SK-N-SH treated with all-trans-retinoic acid at 6 μM for 48 hours (cell line): ENCODE measurements at regions not wholly inside any gene's neighbourhood (a gene's known extent, or its start where the extent isn't known, plus 50 kb on each side); places are given as distances from the start of the nearest gene placed in this dataset.
A peak's percentile ranks its signal among the peaks of the same experiment; 100 is the strongest.

Source experiments
- ATAC-seq: fragments of 200-7000 bp; cut with Tn5 transposase; 3 replicates; pipeline ENCODE4 v1.9.1; 2020; ENCODE audit warnings: mild to moderate bottlenecking, moderate library complexity
- ARNTL ChIP-seq: fragments of 450-650 bp; formaldehyde crosslinking; IDR thresholded peaks from 2 replicates; pipeline ENCODE4 v1.5.0; 2020; ENCODE audit warnings: low read depth, mild to moderate bottlenecking, moderate library complexity, borderline replicate concordance
- BACH2 ChIP-seq: fragments of 250-450 bp; sonication (Bioruptor Pico); IDR thresholded peaks from 2 replicates; pipeline ENCODE4 v1.9.0; 2021; ENCODE audit warnings: mild to moderate bottlenecking, borderline replicate concordance
- CSDC2 ChIP-seq: fragments of 250-450 bp; sonication (Bioruptor Pico); IDR thresholded peaks from 2 replicates; pipeline ENCODE4 v1.5.0; 2020; ENCODE audit warnings: mild to moderate bottlenecking, moderate library complexity
- ISL1 ChIP-seq: fragments of 250-450 bp; sonication (Bioruptor Pico); IDR thresholded peaks from 2 replicates; pipeline ENCODE4 v2.1.2; 2022; ENCODE audit warnings: mild to moderate bottlenecking, moderate library complexity
- OSR1 ChIP-seq: fragments of 250-450 bp; sonication (Bioruptor Pico); IDR thresholded peaks from 2 replicates; pipeline ENCODE4 v1.8.0; 2022; ENCODE audit warnings: moderate library complexity, mild to moderate bottlenecking, inconsistent platforms
- PPARA ChIP-seq: fragments of 250-450 bp; sonication (Bioruptor Pico); IDR thresholded peaks from 2 replicates; pipeline ENCODE4 v1.5.0; 2020; ENCODE audit warnings: mild to moderate bottlenecking, borderline replicate concordance
- RARB ChIP-seq: fragments of 250-450 bp; sonication (Bioruptor Pico); IDR thresholded peaks from 2 replicates; pipeline ENCODE4 v1.8.0; 2021; ENCODE audit warnings: mild to moderate bottlenecking, moderate library complexity
- TOX ChIP-seq: fragments of 250-450 bp; sonication (Bioruptor Pico); IDR thresholded peaks from 2 replicates; pipeline ENCODE4 v1.8.0; 2021; ENCODE audit warnings: mild to moderate bottlenecking, moderate library complexity, borderline replicate concordance
- ZFP3 ChIP-seq: fragments of 250-450 bp; sonication (Bioruptor Pico); IDR thresholded peaks from 2 replicates; pipeline ENCODE4 v1.5.0; 2020; ENCODE audit warnings: mild to moderate bottlenecking, moderate library complexity
- ZNF565 ChIP-seq: fragments of 450-650 bp; formaldehyde crosslinking; conservative IDR thresholded peaks from 2 replicates; pipeline ENCODE4 v1.5.0; 2020; ENCODE audit warnings: low read depth, mild to moderate bottlenecking, moderate library complexity
- ZNF70 ChIP-seq: fragments of 450-650 bp; formaldehyde crosslinking; IDR thresholded peaks from 2 replicates; pipeline ENCODE4 v1.5.0; 2020; ENCODE audit warnings: mild to moderate bottlenecking, moderate library complexity
- TF ChIP-seq, protein P1 (sequence below): fragments of 250-450 bp; sonication (Bioruptor Pico); IDR thresholded peaks from 2 replicates; pipeline ENCODE4 v1.5.0; 2020; ENCODE audit warnings: mild to moderate bottlenecking, moderate library complexity
- TF ChIP-seq, protein P2 (sequence below): fragments of 250-450 bp; sonication (Bioruptor Pico); IDR thresholded peaks from 2 replicates; pipeline ENCODE4 v1.5.1; 2021; ENCODE audit warnings: mild to moderate bottlenecking, moderate library complexity
- TF ChIP-seq, protein P3 (sequence below): fragments of 250-450 bp; sonication (Bioruptor Pico); IDR thresholded peaks from 2 replicates; pipeline ENCODE4 v1.8.0; 2020; ENCODE audit warnings: mild to moderate bottlenecking, moderate library complexity, borderline replicate concordance
- TF ChIP-seq, protein P4 (sequence below): fragments of 250-450 bp; sonication (Bioruptor Pico); IDR thresholded peaks from 2 replicates; pipeline ENCODE4 v1.8.0; 2021; ENCODE audit warnings: low read depth, mild to moderate bottlenecking, moderate library complexity, borderline replicate concordance

DNA sequence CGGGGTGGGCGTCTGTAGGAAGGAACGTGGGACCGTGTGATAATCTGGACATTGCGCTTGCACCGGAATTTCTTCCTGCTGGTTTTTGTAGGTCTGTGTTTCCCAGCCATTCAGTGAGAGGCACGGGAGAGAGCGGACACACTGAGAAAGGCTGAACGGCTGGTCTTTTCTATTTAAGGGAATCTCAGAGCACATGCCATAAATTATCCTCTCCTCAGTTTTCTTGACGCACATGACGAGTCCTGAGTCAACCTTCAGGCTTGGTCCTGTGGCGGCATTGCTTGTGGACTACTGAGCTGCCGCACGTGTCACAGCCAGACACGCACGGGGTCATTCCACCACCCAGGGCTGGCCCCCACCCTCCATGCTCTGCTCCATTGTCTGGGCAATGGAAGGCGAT lies 519.3 kb upstream of the ID2 start:
- TF ChIP-seq, protein P1, sequence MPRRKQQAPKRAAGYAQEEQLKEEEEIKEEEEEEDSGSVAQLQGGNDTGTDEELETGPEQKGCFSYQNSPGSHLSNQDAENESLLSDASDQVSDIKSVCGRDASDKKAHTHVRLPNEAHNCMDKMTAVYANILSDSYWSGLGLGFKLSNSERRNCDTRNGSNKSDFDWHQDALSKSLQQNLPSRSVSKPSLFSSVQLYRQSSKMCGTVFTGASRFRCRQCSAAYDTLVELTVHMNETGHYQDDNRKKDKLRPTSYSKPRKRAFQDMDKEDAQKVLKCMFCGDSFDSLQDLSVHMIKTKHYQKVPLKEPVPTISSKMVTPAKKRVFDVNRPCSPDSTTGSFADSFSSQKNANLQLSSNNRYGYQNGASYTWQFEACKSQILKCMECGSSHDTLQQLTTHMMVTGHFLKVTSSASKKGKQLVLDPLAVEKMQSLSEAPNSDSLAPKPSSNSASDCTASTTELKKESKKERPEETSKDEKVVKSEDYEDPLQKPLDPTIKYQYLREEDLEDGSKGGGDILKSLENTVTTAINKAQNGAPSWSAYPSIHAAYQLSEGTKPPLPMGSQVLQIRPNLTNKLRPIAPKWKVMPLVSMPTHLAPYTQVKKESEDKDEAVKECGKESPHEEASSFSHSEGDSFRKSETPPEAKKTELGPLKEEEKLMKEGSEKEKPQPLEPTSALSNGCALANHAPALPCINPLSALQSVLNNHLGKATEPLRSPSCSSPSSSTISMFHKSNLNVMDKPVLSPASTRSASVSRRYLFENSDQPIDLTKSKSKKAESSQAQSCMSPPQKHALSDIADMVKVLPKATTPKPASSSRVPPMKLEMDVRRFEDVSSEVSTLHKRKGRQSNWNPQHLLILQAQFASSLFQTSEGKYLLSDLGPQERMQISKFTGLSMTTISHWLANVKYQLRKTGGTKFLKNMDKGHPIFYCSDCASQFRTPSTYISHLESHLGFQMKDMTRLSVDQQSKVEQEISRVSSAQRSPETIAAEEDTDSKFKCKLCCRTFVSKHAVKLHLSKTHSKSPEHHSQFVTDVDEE, result no peak
- TF ChIP-seq, protein P2, sequence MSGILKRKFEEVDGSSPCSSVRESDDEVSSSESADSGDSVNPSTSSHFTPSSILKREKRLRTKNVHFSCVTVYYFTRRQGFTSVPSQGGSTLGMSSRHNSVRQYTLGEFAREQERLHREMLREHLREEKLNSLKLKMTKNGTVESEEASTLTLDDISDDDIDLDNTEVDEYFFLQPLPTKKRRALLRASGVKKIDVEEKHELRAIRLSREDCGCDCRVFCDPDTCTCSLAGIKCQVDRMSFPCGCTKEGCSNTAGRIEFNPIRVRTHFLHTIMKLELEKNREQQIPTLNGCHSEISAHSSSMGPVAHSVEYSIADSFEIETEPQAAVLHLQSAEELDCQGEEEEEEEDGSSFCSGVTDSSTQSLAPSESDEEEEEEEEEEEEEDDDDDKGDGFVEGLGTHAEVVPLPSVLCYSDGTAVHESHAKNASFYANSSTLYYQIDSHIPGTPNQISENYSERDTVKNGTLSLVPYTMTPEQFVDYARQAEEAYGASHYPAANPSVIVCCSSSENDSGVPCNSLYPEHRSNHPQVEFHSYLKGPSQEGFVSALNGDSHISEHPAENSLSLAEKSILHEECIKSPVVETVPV, result no peak
- TF ChIP-seq CSDC2 (CRISPR knock-in tag), result no peak
- no peak for ATAC-seq

DNA sequence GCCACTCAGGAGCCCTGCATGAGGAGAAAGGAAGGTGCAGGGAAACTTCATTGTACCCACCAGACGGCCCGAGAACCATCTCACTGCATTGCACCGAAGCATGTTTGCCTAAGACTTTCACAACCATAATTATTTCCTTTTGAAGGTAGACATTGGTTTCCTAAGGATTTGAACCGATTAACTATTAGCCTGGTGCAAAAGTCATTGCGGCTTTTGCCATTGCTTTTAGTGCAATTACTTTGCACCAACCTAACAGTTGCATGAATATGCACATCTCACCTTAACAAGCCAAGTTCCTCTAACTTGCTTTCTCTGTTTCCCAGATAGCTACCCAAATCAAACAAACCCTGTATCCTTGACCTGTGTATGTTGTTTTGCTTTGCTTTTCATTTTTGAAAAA lies 516.3 kb upstream of the ID2 start:
- TF ChIP-seq BACH2 (CRISPR knock-in tag) (no peak), ZNF70 (CRISPR knock-in tag) (no peak)
- ATAC-seq, result no peak

DNA sequence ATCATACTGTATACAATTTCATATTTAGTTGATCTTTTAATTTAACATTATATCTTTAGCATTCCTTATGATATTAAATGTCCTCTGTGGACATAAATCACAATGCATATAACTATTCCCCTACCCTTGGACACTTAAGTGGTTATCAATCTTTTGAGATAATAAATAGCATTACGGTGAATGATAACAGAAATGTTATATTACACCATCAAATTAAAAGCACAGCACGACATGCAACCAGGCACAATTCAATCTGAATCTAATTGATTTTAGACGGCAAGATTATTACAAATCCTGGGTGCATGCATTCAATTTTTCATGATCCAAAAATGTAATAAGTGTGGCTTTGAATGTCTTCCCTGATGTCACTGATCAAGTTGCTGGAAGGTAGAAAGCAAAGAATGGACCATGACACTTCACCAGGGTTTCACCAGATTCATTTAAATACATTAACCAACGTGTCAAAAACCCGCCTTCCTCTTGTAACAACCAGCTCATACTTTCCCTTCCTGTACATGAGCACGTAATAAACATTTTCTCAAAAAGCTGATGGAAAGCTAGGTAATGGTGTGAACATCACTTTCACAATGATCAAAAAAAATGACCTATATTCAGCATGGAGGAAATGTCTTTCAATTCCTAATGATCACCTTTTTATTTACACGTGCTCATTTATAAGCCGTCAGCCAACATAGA lies 513.7 kb upstream of the ID2 start:
- no peak for ATAC-seq
- peak; percentile 71 for TF ChIP-seq ISL1 (CRISPR knock-in tag)
- TF ChIP-seq OSR1 (CRISPR knock-in tag), result no peak

DNA sequence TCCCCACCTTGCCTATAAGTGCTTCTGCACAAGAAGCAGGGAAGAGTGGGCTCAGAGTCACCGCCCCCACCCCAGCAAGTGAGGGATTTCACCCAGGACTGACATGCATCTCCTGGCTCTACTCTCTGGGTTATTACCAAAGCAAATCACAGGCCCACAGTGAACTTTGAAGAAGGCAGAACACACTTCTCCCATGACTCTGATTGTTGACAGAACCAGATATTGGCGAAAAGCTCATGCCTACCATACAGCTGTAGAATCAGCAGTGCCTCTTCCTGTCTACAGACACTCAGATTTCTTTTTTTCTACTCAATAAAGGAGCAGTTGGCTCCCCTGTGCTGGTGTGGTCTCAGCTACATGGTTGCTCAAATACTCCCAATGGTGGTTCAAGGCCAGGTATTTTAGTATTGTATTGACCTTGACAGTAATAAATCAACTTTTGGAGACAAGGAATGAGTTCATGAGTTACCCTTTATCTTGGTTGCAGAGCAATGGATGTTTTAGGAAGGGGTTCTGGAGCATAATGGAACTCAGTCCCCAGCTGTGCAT lies 512.9 kb upstream of the ID2 start:
- ATAC-seq, result no peak
- TF ChIP-seq ISL1 (CRISPR knock-in tag) (no peak), ZNF70 (CRISPR knock-in tag) (no peak), TOX (no peak), ZFP3 (CRISPR knock-in tag) (no peak), CSDC2 (CRISPR knock-in tag) (no peak), ZNF565 (no peak), ARNTL (no peak)
- TF ChIP-seq, protein P3, sequence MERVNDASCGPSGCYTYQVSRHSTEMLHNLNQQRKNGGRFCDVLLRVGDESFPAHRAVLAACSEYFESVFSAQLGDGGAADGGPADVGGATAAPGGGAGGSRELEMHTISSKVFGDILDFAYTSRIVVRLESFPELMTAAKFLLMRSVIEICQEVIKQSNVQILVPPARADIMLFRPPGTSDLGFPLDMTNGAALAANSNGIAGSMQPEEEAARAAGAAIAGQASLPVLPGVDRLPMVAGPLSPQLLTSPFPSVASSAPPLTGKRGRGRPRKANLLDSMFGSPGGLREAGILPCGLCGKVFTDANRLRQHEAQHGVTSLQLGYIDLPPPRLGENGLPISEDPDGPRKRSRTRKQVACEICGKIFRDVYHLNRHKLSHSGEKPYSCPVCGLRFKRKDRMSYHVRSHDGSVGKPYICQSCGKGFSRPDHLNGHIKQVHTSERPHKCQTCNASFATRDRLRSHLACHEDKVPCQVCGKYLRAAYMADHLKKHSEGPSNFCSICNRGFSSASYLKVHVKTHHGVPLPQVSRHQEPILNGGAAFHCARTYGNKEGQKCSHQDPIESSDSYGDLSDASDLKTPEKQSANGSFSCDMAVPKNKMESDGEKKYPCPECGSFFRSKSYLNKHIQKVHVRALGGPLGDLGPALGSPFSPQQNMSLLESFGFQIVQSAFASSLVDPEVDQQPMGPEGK, result no peak
- TF ChIP-seq, protein P1, result no peak
- TF ChIP-seq, protein P4, sequence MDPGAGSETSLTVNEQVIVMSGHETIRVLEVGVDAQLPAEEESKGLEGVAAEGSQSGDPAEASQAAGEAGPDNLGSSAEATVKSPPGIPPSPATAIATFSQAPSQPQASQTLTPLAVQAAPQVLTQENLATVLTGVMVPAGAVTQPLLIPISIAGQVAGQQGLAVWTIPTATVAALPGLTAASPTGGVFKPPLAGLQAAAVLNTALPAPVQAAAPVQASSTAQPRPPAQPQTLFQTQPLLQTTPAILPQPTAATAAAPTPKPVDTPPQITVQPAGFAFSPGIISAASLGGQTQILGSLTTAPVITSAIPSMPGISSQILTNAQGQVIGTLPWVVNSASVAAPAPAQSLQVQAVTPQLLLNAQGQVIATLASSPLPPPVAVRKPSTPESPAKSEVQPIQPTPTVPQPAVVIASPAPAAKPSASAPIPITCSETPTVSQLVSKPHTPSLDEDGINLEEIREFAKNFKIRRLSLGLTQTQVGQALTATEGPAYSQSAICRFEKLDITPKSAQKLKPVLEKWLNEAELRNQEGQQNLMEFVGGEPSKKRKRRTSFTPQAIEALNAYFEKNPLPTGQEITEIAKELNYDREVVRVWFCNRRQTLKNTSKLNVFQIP (CRISPR knock-in tag), result no peak

DNA sequence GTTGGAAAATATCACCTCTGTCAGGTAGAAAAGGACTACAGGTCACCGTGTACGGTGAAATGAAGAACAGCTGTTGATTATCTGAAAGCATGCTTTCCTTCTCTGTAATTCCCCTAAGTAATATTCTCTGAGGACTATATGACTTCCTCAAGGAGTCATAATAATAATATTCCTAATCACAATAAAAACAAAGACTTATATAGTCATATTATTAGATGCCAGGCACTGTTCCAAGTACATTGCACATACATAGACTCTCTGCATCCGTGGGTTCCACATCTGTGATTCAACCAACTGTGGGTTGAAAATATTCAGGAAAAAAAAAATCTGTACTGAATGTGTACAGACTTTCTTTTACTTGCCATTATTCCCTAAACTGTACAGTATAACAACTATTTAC lies 512.4 kb upstream of the ID2 start:
- ATAC-seq, result peak; percentile 36
- TF ChIP-seq, protein P4 (CRISPR knock-in tag), result no peak
- TF ChIP-seq RARB (CRISPR knock-in tag) (no peak), PPARA (CRISPR knock-in tag) (no peak), ARNTL (no peak), ZNF565 (no peak)
- TF ChIP-seq, protein P1, result no peak
- TF ChIP-seq, protein P2, result no peak
